Endothelial cell of umbilical vein (primary cell): ENCODE measurements at regions not wholly inside any gene's neighbourhood (a gene's known extent, or its start where the extent isn't known, plus 50 kb on each side); places are given as distances from the start of the nearest gene placed in this dataset.

Source experiments
- BruUV-seq: library from RNA; stranded (reverse); fragments of 400-500 nt; replicated peaks from 2 replicates; lab custom pipeline; 2021; lab: Mats Ljungman, UMichigan
- CTCF ChIA-PET: fragments of 300-600, 350-600 bp; sonication (Branson Sonifier 250); formaldehyde crosslinking; loops from one replicate; lab custom pipeline; 2021; ENCODE audit warnings: antibody characterized with exemption, inconsistent platforms; lab: Charles Lee
- POLR2A ChIA-PET: fragments of 300-600, 350-600 bp; sonication (Branson Sonifier 250); formaldehyde crosslinking; loops from one replicate; lab custom pipeline; 2021; ENCODE audit warnings: antibody characterized with exemption, inconsistent platforms; lab: Charles Lee
- DNase-seq: peaks from one replicate; pipeline ENCODE4 v3.0.0-alpha.2; 2011; ENCODE audit warnings: low read depth, low spot score
- FAIRE-seq: peaks from 2 replicates; lab custom pipeline; 2011; peaks lifted over from hg19 to GRCh38; lab: Jason Lieb, UNC
- H2AFZ ChIP-seq: 2 replicates; pipeline ENCODE4 v1.6.0; 2012; ENCODE audit warnings: low read depth, low read length, control low read depth, inconsistent platforms
- H3K27ac ChIP-seq: 2 replicates; pipeline ENCODE4 v1.5.1; 2011; ENCODE audit warnings: low read depth, mild to moderate bottlenecking, control low read depth, low read length, moderate library complexity; ENCODE audit not compliant: insufficient read depth
- H3K27me3 ChIP-seq, 2 experiments: 2 replicates each; pipeline versions ENCODE4 v1.6.0 to v1.6.1; 2011; ENCODE audit warnings: low read length in 2 of 2, mixed read lengths in 1 of 2; ENCODE audit not compliant: control insufficient read depth in 2 of 2, insufficient read depth in 2 of 2
- H3K36me3 ChIP-seq, 2 experiments: 2 replicates in 1 of 2; 3 replicates in 1 of 2; pipeline ENCODE4 v1.5.1; 2011; ENCODE audit warnings: low read length in 2 of 2, mild to moderate bottlenecking in 1 of 2, moderate library complexity in 1 of 2; ENCODE audit not compliant: control insufficient read depth in 2 of 2, insufficient read depth in 2 of 2; ENCODE audit errors: extremely low read depth in 1 of 2
- H3K4me1 ChIP-seq: 3 replicates; pipeline ENCODE4 v1.5.1; 2011; ENCODE audit warnings: mild to moderate bottlenecking, low read length; ENCODE audit not compliant: control insufficient read depth, insufficient read depth; ENCODE audit errors: extremely low read depth
- H3K4me2 ChIP-seq: 2 replicates; pipeline ENCODE4 v1.6.1; 2011; ENCODE audit warnings: low read length, control low read depth, mixed read lengths; ENCODE audit not compliant: insufficient read depth
- H3K4me3 ChIP-seq, 3 experiments: fragments of 200-600 bp in 1 of 3; sonication (generic), shearing (Covaris generic) in 1 of 3; replicated peaks in 1 of 3; 2 replicates each; pipeline ENCODE4 v1.5.1; 2011 to 2016; ENCODE audit warnings: control low read depth in 3 of 3, low read length in 3 of 3, mild to moderate bottlenecking in 2 of 3, inconsistent platforms in 1 of 3, low read depth in 1 of 3, moderate library complexity in 1 of 3; ENCODE audit not compliant: insufficient read depth in 1 of 3
- H3K79me2 ChIP-seq: 2 replicates; pipeline ENCODE4 v1.6.0; 2012; ENCODE audit warnings: low read length, inconsistent platforms; ENCODE audit not compliant: control insufficient read depth, insufficient read depth
- H3K9ac ChIP-seq: replicated peaks from 2 replicates; pipeline ENCODE3; 2011; ENCODE audit warnings: low read length, control low read depth; ENCODE audit not compliant: insufficient read depth; ENCODE audit errors: extremely low read depth
- H3K9me1 ChIP-seq: replicated peaks from 3 replicates; pipeline ENCODE4 v1.6.0; 2011; ENCODE audit warnings: mild to moderate bottlenecking, low read length; ENCODE audit not compliant: control insufficient read depth, insufficient read depth; ENCODE audit errors: extremely low read depth
- H3K9me3 ChIP-seq: replicated peaks from 2 replicates; pipeline ENCODE4 v1.5.1; 2012; ENCODE audit warnings: low read length, inconsistent platforms; ENCODE audit not compliant: control insufficient read depth, insufficient read depth
- H4K20me1 ChIP-seq: replicated peaks from 2 replicates; pipeline ENCODE3; 2011; ENCODE audit warnings: mild to moderate bottlenecking, low read length; ENCODE audit not compliant: control insufficient read depth, insufficient read depth; ENCODE audit errors: extremely low read depth
- EZH2 ChIP-seq: IDR thresholded peaks from 2 replicates; pipeline ENCODE4 v1.6.1; 2012; ENCODE audit warnings: borderline replicate concordance, low read depth, mild to moderate bottlenecking, moderate library complexity, low read length, inconsistent platforms; ENCODE audit not compliant: severe bottlenecking
- FOS ChIP-seq: IDR thresholded peaks from 2 replicates; pipeline ENCODE4 v1.6.1; 2011; ENCODE audit warnings: mild to moderate bottlenecking, low read length, moderate library complexity, borderline replicate concordance; ENCODE audit not compliant: insufficient read depth
- GATA2 ChIP-seq: IDR thresholded peaks from 2 replicates; pipeline ENCODE4 v1.7.0; 2011; ENCODE audit warnings: low read depth, mild to moderate bottlenecking, moderate library complexity, mixed read lengths, low read length; ENCODE audit not compliant: insufficient read length, insufficient read depth
- JUN ChIP-seq: IDR thresholded peaks from 2 replicates; pipeline ENCODE4 v1.6.1; 2011; ENCODE audit warnings: borderline replicate concordance, low read depth; ENCODE audit not compliant: insufficient read length, insufficient read depth
- MYC ChIP-seq: IDR thresholded peaks from one replicate; pipeline ENCODE4 v1.6.1; 2011; ENCODE audit warnings: mild to moderate bottlenecking, low read depth, low read length
- POLR2A ChIP-seq: IDR thresholded peaks from 2 replicates; pipeline ENCODE4 v1.6.1; 2012; ENCODE audit warnings: low read depth, mild to moderate bottlenecking, control low read depth, low read length
- POLR2AphosphoS5 ChIP-seq: IDR thresholded peaks from 2 replicates; pipeline ENCODE4 v1.6.1; 2012; ENCODE audit warnings: low read depth, mild to moderate bottlenecking, control low read depth, low read length, moderate library complexity; ENCODE audit not compliant: insufficient read depth
- dilution Hi-C: fragments of 300-500 bp; cut with MboI; formaldehyde crosslinking; loops from one replicate; pipeline ENCODE4 v1.15.0; 2019; ENCODE audit warnings: low sequenced_read_pairs; ENCODE audit not compliant: extremely low pct_ligation_motif_present
- intact Hi-C: fragments of 100-400 bp; cut with micrococcal nuclease; formaldehyde crosslinking; loops from one replicate; pipeline ENCODE4 v1.10.0; 2022
- TF ChIP-seq, protein P1 (sequence below): IDR thresholded peaks from 2 replicates; pipeline ENCODE4 v1.6.1; 2011; ENCODE audit not compliant: insufficient read depth, insufficient read length
- TF ChIP-seq, protein P2 (sequence below), 2 donors: IDR thresholded peaks; 1 replicate in 1 of 2; 2 replicates in 1 of 2; pipeline ENCODE4 v1.5.1; 2011; ENCODE audit warnings: low read length in 2 of 2, mild to moderate bottlenecking in 2 of 2, moderate library complexity in 2 of 2, control low read depth in 1 of 2, inconsistent platforms in 1 of 2, low read depth in 1 of 2; ENCODE audit not compliant: insufficient read depth in 1 of 2; ENCODE audit errors: extremely low read depth in 1 of 2

- Histone ChIP-seq H3K9ac (no peak overlapping the region), H2AFZ (no peak overlapping the region), H3K4me1 (no peaks in the 10 kb centered on the region), H3K79me2 (no peaks in the 10 kb centered on the region), H3K36me3 (no peaks in the 10 kb centered on the region), H3K9me1 (no peaks in the 10 kb centered on the region), H4K20me1 (no peaks in the 10 kb centered on the region), H3K4me3 (no peak overlapping the region), H3K27ac (no peak overlapping the region), H3K9me3 (no peaks in the 10 kb centered on the region), H3K27me3 (no peaks in the 10 kb centered on the region), H3K4me2 (no peak overlapping the region)
- BruUV-seq: no TSS peak
- CTCF ChIA-PET: no interaction called here
- POLR2A ChIA-PET: no interaction called here
- DNase-seq (no peak), FAIRE-seq (no peak)
- TF ChIP-seq JUN (no peak), GATA2 (no peak), EZH2 (no peak), MYC (no peak), FOS (no peak), POLR2A (no peak), POLR2AphosphoS5 (no peak)
- TF ChIP-seq, protein P1, sequence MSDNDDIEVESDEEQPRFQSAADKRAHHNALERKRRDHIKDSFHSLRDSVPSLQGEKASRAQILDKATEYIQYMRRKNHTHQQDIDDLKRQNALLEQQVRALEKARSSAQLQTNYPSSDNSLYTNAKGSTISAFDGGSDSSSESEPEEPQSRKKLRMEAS: no peak
- TF ChIP-seq, protein P2, sequence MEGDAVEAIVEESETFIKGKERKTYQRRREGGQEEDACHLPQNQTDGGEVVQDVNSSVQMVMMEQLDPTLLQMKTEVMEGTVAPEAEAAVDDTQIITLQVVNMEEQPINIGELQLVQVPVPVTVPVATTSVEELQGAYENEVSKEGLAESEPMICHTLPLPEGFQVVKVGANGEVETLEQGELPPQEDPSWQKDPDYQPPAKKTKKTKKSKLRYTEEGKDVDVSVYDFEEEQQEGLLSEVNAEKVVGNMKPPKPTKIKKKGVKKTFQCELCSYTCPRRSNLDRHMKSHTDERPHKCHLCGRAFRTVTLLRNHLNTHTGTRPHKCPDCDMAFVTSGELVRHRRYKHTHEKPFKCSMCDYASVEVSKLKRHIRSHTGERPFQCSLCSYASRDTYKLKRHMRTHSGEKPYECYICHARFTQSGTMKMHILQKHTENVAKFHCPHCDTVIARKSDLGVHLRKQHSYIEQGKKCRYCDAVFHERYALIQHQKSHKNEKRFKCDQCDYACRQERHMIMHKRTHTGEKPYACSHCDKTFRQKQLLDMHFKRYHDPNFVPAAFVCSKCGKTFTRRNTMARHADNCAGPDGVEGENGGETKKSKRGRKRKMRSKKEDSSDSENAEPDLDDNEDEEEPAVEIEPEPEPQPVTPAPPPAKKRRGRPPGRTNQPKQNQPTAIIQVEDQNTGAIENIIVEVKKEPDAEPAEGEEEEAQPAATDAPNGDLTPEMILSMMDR (IDR thresholded peaks at IDR 0.05; ENCODE audit: extremely low read depth in 1 of 2, insufficient read depth in 1 of 2, low read depth in 1 of 2, low read length in 2 of 2): no peak
- dilution Hi-C loops: no loop called here
- intact Hi-C loops: no loop called here
Measured at GRCh38 chrY:15440696-15441408, 916.5 kb downstream of the NLGN4Y start.
